ENCODE measurements at regions not wholly inside any gene's neighbourhood (a gene's known extent, or its start where the extent isn't known, plus 50 kb on each side); places are given as distances from the start of the nearest gene placed in this dataset.

GRCh38 chr3:159058859-159059258 is 257.0 kb downstream of the MFSD1 start:
- TF ChIP-seq, protein P1, sequence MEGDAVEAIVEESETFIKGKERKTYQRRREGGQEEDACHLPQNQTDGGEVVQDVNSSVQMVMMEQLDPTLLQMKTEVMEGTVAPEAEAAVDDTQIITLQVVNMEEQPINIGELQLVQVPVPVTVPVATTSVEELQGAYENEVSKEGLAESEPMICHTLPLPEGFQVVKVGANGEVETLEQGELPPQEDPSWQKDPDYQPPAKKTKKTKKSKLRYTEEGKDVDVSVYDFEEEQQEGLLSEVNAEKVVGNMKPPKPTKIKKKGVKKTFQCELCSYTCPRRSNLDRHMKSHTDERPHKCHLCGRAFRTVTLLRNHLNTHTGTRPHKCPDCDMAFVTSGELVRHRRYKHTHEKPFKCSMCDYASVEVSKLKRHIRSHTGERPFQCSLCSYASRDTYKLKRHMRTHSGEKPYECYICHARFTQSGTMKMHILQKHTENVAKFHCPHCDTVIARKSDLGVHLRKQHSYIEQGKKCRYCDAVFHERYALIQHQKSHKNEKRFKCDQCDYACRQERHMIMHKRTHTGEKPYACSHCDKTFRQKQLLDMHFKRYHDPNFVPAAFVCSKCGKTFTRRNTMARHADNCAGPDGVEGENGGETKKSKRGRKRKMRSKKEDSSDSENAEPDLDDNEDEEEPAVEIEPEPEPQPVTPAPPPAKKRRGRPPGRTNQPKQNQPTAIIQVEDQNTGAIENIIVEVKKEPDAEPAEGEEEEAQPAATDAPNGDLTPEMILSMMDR (conservative IDR thresholded peaks at IDR 0.05 in 1 of 2, IDR thresholded peaks at IDR 0.05 in 1 of 2; ENCODE audit: low read depth in 1 of 2, low read length in 2 of 2), result no peak
- no peak for TF ChIP-seq EZH2 (IDR thresholded peaks at IDR 0.05; ENCODE audit: low read length, missing control alignments)
